Mucosa of rectum (tissue), 2 donors: ENCODE measurements at regions not wholly inside any gene's neighbourhood (a gene's known extent, or its start where the extent isn't known, plus 50 kb on each side); places are given as distances from the start of the nearest gene placed in this dataset.

Source experiments
- H3K27ac ChIP-seq, 2 donors: one replicate each; pipeline ENCODE4 v1.7.0; 2013; ENCODE audit warnings: inconsistent platforms in 2 of 2, low read depth in 2 of 2, low read length in 2 of 2
- H3K27me3 ChIP-seq, 2 donors: one replicate each; pipeline ENCODE4 v1.7.0; 2013; ENCODE audit warnings: low read length in 2 of 2; ENCODE audit not compliant: control insufficient read depth in 2 of 2, insufficient read depth in 2 of 2
- H3K36me3 ChIP-seq, 2 donors: one replicate each; pipeline ENCODE4 v1.7.0; 2013; ENCODE audit warnings: low read length in 2 of 2; ENCODE audit not compliant: control insufficient read depth in 2 of 2, insufficient read depth in 2 of 2
- H3K4me1 ChIP-seq, 2 donors: one replicate each; pipeline ENCODE4 v1.7.0; 2013; ENCODE audit warnings: low read length in 2 of 2, mild to moderate bottlenecking in 1 of 2; ENCODE audit not compliant: control insufficient read depth in 2 of 2, insufficient read depth in 2 of 2
- H3K4me3 ChIP-seq, 2 donors: one replicate each; pipeline ENCODE4 v1.7.0; 2013; ENCODE audit warnings: low read length in 2 of 2
- H3K9ac ChIP-seq, 2 donors: one replicate each; pipeline ENCODE4 v1.7.0; 2013; ENCODE audit warnings: low read length in 2 of 2, low read depth in 1 of 2, mild to moderate bottlenecking in 1 of 2
- H3K9me3 ChIP-seq, 2 donors: one replicate each; pipeline ENCODE4 v1.7.0; 2013; ENCODE audit warnings: low read length in 2 of 2; ENCODE audit not compliant: control insufficient read depth in 2 of 2
- donor health status: healthy.
- donor health status: Normal muscosa, but diverticular disease.

DNA sequence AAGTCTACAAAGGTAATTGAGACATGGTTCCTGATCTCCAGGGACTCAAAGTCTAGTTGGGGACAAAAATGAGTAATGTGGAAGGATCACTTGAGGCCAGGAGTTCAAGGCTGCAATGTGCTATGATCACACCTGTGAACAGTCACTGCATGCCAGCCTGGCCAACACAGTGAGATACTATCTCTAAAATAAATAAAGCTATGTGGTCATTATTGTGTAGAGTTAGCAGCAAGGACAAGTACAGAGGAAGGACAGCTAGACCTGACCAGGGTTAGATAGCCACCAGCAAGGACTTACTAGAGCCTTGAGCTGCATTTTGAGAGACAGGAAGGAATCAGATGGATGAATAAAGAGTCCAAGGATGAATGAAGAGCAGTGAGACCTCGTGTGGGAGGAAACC is 166.5 kb downstream of the MINAR1 start:
- Histone ChIP-seq H3K36me3 (no peaks in the 10 kb centered on the region), H3K27me3 (peaks cover 0 to 4% of the 10 kb centered on the region in 2 donors), H3K27ac (no peak overlapping the region), H3K9me3 (no peaks in the 10 kb centered on the region), H3K4me1 (no peaks in the 10 kb centered on the region), H3K9ac (no peak overlapping the region), H3K4me3 (no peak overlapping the region)

DNA sequence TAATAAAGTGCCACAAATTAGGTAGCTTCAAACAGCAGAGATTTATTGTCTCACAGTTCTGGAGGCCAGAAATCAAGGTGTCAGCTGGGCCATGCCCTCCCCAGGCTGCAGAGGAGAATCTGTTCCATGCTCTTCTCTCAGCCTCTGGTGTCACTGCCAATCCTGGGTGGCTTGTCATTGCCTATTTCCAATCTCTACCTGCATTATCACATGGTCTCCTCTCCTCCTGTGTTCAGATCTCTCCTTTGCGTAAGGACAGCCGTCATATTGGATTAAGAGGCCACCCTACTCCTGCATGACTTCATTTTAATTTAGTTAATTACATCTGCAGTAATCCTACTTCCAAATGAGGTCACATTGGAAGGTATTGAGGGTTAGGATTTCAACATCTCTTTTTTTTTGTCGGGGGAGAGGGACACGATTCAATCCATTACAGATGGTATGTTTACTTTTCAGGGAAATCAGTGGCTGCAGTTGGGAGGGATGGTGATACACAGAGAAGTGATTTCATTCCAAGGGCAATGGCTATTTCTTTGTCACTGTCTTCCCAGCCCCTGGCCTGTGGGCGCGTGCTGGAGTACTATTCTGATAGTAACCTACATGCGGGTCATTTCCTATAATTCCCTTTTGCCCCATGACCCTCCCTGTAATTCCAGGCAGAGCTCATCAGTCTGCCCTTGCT is 169.4 kb downstream of the MINAR1 start:
- Histone ChIP-seq H3K36me3 (no peaks in the 10 kb centered on the region), H3K9ac (no peak overlapping the region), H3K4me1 (no peaks in the 10 kb centered on the region), H3K4me3 (no peak overlapping the region), H3K27ac (no peak overlapping the region), H3K27me3 (peaks cover 0 to 4% of the 10 kb centered on the region in 2 donors), H3K9me3 (no peaks in the 10 kb centered on the region)

DNA sequence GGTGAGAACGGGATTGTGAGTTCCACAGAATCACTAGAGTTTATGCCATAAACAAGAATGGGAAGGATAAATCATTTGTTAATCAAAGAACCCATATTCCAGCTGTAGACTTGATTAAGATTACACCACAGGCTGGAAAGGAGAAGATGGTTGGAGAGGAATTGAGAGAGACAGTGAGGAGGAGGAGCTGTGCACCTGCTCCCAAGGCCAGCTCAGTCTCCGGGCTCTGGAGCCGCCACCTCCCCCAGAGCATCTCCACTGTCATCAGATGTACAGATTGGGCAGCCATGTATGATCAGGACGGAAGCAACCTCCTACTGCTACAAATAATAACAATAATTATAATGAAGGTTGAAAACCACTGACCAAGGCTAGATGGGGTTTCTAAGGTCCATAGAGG is 170.0 kb downstream of the MINAR1 start:
- Histone ChIP-seq H3K4me3 (no peak overlapping the region), H3K27ac (no peak overlapping the region), H3K27me3 (peaks cover 0 to 4% of the 10 kb centered on the region in 2 donors), H3K9ac (no peak overlapping the region), H3K9me3 (no peaks in the 10 kb centered on the region), H3K4me1 (no peaks in the 10 kb centered on the region), H3K36me3 (no peaks in the 10 kb centered on the region)

DNA sequence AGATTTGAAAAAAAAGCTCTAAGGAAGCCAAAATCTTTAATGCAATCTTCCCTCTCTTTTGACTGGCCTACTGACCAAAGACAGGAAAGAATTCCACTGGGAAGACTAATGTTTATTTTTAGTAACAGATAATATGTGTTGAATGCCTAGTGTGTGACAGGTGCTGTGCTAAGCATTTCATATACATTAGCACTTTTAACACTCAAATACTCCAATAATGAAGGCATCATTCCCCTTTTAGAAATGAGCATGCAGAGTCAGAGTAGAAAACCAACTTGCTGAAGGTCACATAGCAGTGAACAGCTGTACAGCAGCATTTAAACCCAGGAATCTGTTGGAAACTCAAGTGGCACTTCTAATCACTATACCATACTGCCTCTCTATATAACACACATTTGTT is 170.6 kb downstream of the MINAR1 start:
- H3K4me1 ChIP-seq = no peaks in the 10 kb centered on the region
- no peak overlapping the region for H3K9ac ChIP-seq
- H3K36me3 ChIP-seq = no peaks in the 10 kb centered on the region
- peaks cover 0 to 4% of the 10 kb centered on the region in 2 donors for H3K27me3 ChIP-seq
- no peaks in the 10 kb centered on the region for H3K9me3 ChIP-seq
- no peak overlapping the region for H3K27ac ChIP-seq
- H3K4me3 ChIP-seq = no peak overlapping the region

DNA sequence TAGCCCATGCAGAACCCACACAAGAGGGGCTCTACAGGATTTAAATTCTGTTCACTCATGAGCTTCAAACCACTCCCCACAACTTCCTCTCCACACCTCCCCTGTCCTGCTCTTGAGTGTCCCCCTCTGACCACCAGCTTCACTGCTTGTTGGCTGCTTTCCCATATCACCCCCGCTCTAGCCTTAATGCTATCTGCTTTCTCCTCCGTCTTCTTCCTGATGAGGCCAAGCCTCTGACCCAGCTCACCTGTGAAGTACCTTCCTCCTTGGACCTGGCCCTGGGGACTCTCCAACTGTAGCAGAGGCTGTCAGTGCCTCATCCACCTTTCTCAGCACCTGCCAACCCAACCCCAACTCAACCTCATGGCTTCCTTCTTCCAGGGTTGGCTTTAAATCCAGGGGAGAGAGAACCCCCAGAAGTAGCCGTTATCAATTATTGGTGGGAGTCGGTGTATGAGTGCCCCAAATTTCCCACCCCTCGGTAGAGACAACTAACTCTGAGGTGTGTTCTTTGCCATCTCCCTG is 174.8 kb downstream of the MINAR1 start:
- H3K9me3 ChIP-seq = no peaks in the 10 kb centered on the region
- no peak overlapping the region for H3K9ac ChIP-seq
- H3K36me3 ChIP-seq = no peaks in the 10 kb centered on the region
- H3K4me3 ChIP-seq = no peak overlapping the region
- H3K4me1 ChIP-seq = no peaks in the 10 kb centered on the region
- no peak overlapping the region for H3K27ac ChIP-seq
- H3K27me3 ChIP-seq = no peaks in the 10 kb centered on the region

DNA sequence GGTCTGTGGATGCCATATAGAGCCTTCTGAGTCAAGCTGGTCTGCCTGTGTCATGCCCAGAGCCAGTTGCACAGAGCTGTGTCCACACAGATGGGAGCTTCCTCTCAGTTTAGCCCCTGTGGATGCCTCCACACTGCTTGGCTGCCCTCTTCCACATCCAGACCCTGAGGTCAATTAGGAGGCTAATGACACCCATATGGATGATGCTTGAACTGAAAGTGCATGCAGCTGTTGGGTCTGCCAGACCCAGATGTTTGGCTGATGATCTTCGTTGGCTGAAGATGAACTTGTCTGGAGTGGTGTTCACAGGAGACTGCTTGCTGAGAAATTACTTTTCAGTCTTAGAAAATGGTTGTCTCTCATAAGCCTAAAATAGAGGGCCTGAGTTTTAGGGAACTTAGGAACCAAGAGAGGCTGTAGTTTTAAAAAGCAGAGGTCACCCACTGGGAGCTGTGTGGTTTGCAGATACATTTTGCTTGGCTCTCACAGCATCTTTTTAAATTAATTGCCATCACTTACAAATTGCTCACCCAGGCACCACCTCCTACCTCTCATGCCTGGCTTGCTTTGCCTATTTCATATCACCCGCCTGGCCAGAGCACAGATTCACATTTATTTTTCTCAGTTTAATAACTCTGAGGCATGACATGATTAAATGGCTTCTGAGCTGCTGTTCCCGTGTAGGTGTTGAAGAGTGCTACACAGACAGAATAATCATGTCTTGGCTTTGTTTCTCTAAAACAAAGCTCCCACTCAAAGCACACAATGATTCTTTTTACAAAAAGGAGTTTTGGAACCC is 176.1 kb downstream of the MINAR1 start:
- H3K36me3 ChIP-seq = no peaks in the 10 kb centered on the region
- H3K27ac ChIP-seq = no peak overlapping the region
- no peak overlapping the region for H3K4me3 ChIP-seq
- H3K9ac ChIP-seq = no peak overlapping the region
- no peaks in the 10 kb centered on the region for H3K4me1 ChIP-seq
- H3K9me3 ChIP-seq = no peaks in the 10 kb centered on the region
- no peaks in the 10 kb centered on the region for H3K27me3 ChIP-seq

DNA sequence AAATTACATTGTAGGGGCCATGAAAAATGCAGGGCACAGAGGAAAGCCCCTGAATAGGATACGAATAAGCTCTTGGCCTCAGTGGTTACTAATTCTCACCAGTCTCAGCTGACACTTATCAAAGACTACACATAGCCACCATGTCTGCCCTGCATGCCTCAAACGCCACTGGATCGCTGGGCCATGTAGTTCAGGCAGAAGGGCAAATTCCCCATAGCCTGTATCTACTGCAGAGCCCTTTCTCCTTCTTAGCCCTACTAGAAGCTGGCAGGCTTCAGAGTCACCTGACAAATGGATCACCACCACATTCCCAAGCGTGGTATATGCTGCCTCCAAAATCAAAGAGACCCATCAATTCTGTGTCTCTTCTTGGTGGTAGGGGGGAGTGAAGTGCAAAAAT is 177.4 kb downstream of the MINAR1 start:
- Histone ChIP-seq H3K27me3 (no peaks in the 10 kb centered on the region), H3K9me3 (no peaks in the 10 kb centered on the region), H3K4me3 (no peak overlapping the region), H3K9ac (no peak overlapping the region), H3K4me1 (no peaks in the 10 kb centered on the region), H3K36me3 (no peaks in the 10 kb centered on the region), H3K27ac (no peak overlapping the region)

DNA sequence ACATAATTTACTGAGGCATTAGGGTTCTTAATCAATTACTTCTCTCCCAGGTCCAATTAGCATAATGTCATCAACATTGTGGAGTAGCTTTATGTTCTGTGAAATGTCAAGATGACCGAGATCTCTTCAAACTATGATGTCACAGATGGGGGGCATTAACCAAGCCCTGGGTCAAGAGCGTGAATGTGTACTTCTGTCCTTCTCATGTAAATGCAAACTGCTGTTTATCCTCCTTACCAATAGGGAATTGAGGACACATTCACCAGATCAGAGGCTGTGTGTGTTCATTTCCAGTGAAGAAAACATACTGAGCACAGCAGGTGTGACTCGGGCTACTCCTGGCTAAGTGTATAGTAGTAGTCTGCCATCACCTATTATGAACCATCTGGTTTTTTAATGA is 177.9 kb downstream of the MINAR1 start:
- no peaks in the 10 kb centered on the region for H3K4me1 ChIP-seq
- no peaks in the 10 kb centered on the region for H3K27me3 ChIP-seq
- H3K9ac ChIP-seq = no peak overlapping the region
- H3K9me3 ChIP-seq = no peaks in the 10 kb centered on the region
- H3K36me3 ChIP-seq = no peaks in the 10 kb centered on the region
- H3K4me3 ChIP-seq = no peak overlapping the region
- no peak overlapping the region for H3K27ac ChIP-seq

DNA sequence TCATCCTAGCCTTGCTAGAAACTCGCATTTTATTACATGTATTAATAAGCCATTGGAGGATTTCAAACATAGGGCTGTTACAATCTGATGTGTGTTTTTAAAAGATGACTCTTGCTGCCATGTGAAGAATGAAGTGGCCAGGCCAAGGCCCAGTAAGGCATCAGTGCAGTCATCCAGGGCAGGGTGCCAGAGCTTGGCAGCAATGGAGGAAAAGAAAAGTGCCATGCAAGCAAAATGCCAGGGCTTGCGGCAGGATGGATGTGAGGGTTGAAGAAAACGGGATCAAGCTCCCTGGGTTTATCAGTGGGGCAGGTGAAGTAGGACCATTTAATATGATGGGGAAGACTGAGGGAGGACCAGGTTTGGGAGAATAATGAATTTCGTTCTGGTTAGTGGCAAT is 183.6 kb downstream of the MINAR1 start:
- Histone ChIP-seq H3K36me3 (no peaks in the 10 kb centered on the region), H3K9me3 (no peaks in the 10 kb centered on the region), H3K4me1 (no peaks in the 10 kb centered on the region), H3K4me3 (no peak overlapping the region), H3K27ac (no peak overlapping the region), H3K27me3 (no peaks in the 10 kb centered on the region), H3K9ac (no peak overlapping the region)

DNA sequence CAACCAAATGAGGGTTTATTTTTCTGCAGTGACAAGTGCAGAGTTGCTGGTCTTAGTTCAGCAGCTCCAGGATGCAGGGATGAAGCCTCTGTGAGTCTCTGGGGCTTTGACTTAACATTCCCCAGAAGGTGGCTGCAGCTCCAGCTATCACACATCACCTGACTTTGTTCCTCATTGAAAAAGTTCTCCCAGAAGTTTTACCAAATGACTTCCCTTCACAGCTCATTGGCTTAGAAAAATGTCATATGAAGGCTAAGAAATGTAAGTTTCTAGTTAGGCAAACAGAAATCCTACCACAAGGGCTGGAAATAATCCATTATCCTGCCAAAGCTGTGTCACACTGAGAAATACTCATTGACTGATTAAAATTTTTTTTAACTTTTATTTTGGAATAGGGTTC is 184.9 kb downstream of the MINAR1 start:
- H3K9ac ChIP-seq = no peak overlapping the region
- no peak overlapping the region for H3K4me3 ChIP-seq
- H3K9me3 ChIP-seq = no peaks in the 10 kb centered on the region
- H3K27me3 ChIP-seq = no peaks in the 10 kb centered on the region
- H3K4me1 ChIP-seq = no peaks in the 10 kb centered on the region
- no peak overlapping the region for H3K27ac ChIP-seq
- H3K36me3 ChIP-seq = no peaks in the 10 kb centered on the region
